RWPE1 (cell line): ENCODE measurements at regions not wholly inside any gene's neighbourhood (a gene's known extent, or its start where the extent isn't known, plus 50 kb on each side); places are given as distances from the start of the nearest gene placed in this dataset.

Experiments
- CTCF ChIA-PET: fragments of 350-600 bp; sonication (Branson Sonifier 250); formaldehyde crosslinking; extraction: SDS; loops from one replicate; lab custom pipeline; 2021; lab: Yijun Ruan, JAX
- POLR2A ChIA-PET: fragments of 400-600 bp; formaldehyde crosslinking; extraction: SDS; loops from one replicate; lab custom pipeline; 2020; ENCODE audit warnings: antibody characterized with exemption; ENCODE audit not compliant: low non-redundant PET; lab: Yijun Ruan, JAX
- DNase-seq: peaks from one replicate; pipeline ENCODE4 v3.0.0; 2012; ENCODE audit warnings: low spot score
- H3K27ac ChIP-seq: fragments of 450-650 bp; 2 replicates; pipeline ENCODE4 v1.5.1; 2017
- TF ChIP-seq, protein P1 (sequence below): fragments of 450-650 bp; conservative IDR thresholded peaks from 2 replicates; pipeline ENCODE4 v1.5.1; 2017; ENCODE audit warnings: low read depth, mild to moderate bottlenecking

DNA sequence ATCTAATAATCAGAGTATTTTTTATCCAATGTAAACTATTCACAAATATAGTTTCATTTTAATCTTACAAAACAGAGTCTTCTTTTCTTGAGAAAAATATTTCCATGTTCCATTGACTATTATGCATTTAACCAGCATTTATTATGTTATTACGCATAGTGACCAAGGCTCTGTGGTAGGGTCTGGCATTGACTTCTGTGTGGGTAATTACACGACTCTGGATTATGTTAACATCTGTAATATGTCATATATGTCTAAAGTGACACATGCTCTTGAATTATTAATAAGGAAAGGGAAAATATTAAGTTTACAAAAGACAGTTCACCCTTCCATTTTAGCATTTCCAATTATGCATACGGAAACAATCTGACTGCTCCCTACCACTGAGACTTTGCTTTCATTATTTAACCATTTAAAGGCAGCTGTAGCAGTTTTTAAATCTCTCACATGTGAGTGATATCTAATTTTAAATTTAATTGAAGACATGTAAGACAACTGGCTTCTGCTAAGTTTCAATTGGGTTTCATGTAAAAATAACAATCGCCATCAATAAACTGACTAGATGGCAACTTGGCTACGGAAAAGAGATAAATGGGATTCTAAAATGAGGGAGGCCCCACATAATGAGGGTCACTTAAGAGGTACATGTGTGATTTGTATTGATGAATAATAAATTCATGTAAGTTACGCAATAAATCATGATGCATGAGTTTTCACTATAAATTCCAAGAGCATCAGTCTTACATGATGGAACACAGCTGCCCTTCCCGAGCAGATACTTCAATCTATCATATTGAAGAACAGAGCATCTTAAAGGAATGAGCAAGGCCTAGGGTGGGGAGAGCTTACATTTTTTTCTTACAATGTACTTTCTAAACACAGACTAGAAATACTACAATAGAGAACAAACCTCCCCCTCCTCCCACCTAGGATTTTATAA is 1056.8 kb downstream of the MAT2B start:
- CTCF ChIA-PET: interaction anchor here (0.6 kb wide), 1 partner anchor 51 kb away, joined by 3 read pairs; no protein-coding TSS in a partner anchor
- TF ChIP-seq, protein P1, sequence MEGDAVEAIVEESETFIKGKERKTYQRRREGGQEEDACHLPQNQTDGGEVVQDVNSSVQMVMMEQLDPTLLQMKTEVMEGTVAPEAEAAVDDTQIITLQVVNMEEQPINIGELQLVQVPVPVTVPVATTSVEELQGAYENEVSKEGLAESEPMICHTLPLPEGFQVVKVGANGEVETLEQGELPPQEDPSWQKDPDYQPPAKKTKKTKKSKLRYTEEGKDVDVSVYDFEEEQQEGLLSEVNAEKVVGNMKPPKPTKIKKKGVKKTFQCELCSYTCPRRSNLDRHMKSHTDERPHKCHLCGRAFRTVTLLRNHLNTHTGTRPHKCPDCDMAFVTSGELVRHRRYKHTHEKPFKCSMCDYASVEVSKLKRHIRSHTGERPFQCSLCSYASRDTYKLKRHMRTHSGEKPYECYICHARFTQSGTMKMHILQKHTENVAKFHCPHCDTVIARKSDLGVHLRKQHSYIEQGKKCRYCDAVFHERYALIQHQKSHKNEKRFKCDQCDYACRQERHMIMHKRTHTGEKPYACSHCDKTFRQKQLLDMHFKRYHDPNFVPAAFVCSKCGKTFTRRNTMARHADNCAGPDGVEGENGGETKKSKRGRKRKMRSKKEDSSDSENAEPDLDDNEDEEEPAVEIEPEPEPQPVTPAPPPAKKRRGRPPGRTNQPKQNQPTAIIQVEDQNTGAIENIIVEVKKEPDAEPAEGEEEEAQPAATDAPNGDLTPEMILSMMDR: no peak
- DNase-seq: no peak
- POLR2A ChIA-PET: no interaction called here
- H3K27ac ChIP-seq: no peak overlapping the region

DNA sequence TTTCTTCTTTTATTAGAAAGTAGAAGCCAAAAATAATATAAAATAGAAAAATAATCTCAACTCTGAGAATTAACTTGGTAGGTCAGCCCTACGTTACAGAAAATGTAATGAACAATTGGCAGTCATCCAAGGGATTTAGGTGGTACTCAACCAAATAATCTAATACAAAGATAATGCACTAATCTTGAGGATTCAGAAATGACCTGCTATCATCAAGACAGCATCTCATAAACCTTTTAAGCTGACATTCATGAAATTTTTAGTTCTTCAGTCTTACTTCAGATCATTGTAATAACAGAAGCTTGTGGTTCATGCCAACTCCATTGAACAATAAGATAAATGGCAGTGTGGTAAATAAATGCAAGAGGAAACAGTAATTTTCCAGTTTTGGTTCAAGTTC is 1058.0 kb downstream of the MAT2B start:
- POLR2A ChIA-PET: no interaction called here
- TF ChIP-seq, protein P1: no peak
- CTCF ChIA-PET: no interaction called here
- no peak for DNase-seq
- no peak overlapping the region for H3K27ac ChIP-seq

DNA sequence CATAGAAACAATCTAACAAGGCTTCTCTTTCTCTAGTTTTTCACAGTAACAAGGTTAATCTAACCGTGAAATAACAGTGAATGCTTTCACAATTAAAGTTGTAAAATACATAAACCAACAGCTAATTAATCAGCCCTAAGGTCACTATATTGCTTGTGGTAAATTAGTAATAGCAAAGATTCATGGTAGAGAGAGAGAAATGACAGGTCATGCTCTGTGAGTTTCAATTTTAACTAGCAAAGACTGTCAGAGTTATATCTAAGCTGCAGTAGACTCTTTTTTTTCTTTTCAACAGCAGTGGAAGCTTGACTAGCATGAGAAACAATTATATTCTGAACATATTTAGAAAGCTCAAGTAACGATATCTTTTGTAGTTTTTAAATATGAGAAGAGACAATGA is 1068.0 kb downstream of the MAT2B start:
- ChIA-PET POLR2A (no interaction called here), CTCF (interaction anchor here (1.1 kb wide), 1 partner anchor 69 kb away, joined by 3 read pairs; no protein-coding TSS in a partner anchor)
- TF ChIP-seq, protein P1: no peak
- H3K27ac ChIP-seq: no peak overlapping the region
- DNase-seq: no peak

DNA sequence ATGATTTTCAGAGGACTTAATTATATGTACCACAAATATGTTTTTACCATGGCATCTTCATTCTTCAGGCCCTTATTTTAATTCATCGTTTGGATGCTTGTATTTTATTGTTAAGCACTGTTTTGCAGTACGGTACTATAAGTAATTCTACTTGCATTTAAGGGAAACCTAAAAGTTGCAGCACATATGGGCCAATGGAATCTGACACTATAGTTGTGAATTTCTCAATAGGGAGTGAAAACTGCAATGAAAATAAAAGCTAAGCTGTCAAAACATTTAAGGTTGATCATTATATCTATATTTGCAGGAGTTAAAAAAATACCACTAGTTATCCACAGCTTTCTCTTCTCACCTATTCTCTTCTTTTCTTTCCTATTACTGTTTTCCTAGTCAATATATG is 1071.8 kb downstream of the MAT2B start:
- H3K27ac ChIP-seq: no peak overlapping the region
- no peak for DNase-seq
- CTCF ChIA-PET: no interaction called here
- POLR2A ChIA-PET: no interaction called here
- TF ChIP-seq, protein P1: no peak

DNA sequence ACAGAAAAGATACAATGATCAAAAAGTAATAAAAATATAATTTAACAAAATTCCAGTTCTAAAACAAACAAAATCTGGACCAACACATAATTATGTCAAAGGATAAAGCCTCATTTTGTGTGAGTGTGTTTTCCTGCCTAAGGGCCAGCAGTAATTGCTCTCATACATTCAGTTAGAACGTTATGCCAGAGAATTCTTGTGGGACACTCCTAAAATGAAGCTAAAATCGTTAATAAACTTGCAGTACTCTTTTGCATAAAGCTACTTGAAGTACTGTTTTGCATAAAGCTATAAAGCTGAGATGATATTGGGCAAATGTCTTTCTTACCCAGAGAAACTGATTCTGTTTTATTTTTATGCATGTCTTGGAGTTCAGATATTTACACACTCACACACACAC is 1072.3 kb downstream of the MAT2B start:
- TF ChIP-seq, protein P1: no peak
- ChIA-PET POLR2A (no interaction called here), CTCF (no interaction called here)
- H3K27ac ChIP-seq: no peak overlapping the region
- no peak for DNase-seq

DNA sequence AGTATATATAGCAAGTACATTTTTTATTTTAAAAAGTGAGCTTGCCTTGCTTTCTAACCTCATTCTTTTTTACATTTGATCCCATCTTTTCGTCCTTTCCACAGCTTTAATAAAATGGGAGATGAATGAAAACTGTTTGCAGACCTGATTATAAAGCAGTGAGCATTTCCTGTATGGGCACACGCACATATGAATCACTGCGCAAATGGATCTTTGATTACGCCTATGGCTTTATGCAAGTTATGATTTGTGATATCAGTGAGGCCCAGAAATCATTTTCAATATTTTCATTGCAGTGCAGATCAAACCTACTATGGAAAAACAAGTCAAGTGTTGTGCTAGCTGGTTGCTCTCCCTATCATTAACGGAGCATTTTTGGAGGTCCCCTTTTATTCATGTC is 1073.0 kb downstream of the MAT2B start:
- POLR2A ChIA-PET: no interaction called here
- DNase-seq: no peak
- CTCF ChIA-PET: no interaction called here
- TF ChIP-seq, protein P1: no peak
- no peak overlapping the region for H3K27ac ChIP-seq
